ENCODE measurements at regions not wholly inside any gene's neighbourhood (a gene's known extent, or its start where the extent isn't known, plus 50 kb on each side); places are given as distances from the start of the nearest gene placed in this dataset.

DNA sequence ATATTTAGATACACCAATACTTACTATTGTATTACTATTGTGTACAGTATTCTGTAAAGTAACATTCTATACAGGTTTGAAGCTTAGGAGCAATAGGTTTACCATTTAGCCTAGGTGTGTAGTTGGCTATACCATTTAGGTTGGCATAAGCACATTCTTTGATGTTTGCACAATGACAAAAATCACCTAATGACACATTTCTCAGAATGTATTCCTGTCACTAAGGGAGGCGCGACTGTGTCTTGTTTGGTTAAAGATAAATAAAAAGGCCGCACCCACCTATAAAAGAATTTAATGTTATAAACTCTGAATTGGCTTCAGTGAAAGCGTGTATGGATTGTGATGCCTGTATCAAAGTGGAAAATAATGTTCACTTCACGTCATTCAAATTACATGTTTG is 1815.4 kb upstream of the CDH6 start:
- Histone ChIP-seq H3K4me1 (replicated peaks) (no peaks in the 10 kb centered on the region), H3K27ac (no peak overlapping the region), H3K9me3 (replicated peaks) (no peaks in the 10 kb centered on the region), H3K36me3 (no peaks in the 10 kb centered on the region), H3K27me3 (replicated peaks) (no peaks in the 10 kb centered on the region), H3K4me3 (no peak overlapping the region)
- no peak for DNase-seq (ENCODE audit: low read depth in 1 of 2, low spot score in 2 of 2)

DNA sequence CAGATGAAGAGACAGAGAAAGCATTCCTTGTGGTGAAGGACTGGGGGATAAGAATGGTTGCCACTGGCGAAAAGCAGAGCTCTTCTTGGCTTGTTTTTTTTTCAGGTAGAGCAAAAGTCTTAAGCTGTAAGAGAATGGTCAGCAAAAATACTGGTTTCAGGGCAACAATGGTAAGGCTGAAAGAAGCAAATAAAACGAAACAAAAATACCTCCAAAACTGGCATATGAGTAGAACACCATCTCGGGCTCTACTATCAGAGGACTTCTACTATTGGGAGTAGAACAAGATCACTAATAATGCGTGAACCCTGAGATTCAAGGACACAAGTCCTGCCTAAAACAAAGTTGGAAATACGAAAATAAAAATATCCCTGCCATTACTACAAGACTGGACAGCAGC is 1823.2 kb upstream of the CDH6 start:
- no peak for DNase-seq (ENCODE audit: low read depth in 1 of 2, low spot score in 2 of 2)
- Histone ChIP-seq H3K27ac (no peak overlapping the region), H3K27me3 (replicated peaks) (no peaks in the 10 kb centered on the region)

DNA sequence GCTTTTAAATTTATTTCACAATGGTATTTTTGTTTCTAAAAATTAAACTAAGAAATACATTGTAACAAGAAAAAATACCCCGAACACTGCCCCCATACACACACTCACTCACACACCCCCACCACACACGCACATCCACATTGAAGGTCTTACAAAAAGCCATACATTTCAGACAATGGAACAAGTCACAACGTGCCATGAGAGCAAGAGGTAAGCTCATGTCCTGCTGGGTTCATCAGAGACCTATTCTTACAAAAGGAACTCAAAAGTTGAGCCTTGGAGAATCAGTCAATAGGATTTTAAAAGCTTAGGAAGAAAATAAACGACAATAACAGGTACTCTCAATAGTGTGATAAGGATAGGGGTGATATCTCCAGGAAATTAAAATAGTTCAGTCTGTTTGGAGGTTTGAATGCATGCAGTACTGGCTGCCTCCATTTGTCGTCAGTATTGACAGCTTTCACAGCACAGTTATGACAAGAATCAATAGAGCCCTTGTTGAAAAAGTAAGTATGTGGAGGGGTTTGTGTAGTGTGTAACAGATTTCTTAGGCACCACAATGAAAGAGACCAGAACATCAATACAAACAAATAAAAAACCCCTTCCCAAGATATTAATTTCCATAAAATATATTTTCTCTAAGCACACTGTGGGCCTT is 1826.2 kb upstream of the CDH6 start:
- no peak for DNase-seq (ENCODE audit: low read depth in 1 of 2, low spot score in 2 of 2)
- Histone ChIP-seq H3K4me3 (no peak overlapping the region), H3K36me3 (no peaks in the 10 kb centered on the region)

More for the DNA sequence above, 1823.2 kb upstream of the CDH6 start:
- no peak overlapping the region for H3K4me3 ChIP-seq
- no peaks in the 10 kb centered on the region for H3K4me1 ChIP-seq (replicated peaks)
- no peaks in the 10 kb centered on the region for H3K36me3 ChIP-seq
- no peaks in the 10 kb centered on the region for H3K9me3 ChIP-seq (replicated peaks)

DNA sequence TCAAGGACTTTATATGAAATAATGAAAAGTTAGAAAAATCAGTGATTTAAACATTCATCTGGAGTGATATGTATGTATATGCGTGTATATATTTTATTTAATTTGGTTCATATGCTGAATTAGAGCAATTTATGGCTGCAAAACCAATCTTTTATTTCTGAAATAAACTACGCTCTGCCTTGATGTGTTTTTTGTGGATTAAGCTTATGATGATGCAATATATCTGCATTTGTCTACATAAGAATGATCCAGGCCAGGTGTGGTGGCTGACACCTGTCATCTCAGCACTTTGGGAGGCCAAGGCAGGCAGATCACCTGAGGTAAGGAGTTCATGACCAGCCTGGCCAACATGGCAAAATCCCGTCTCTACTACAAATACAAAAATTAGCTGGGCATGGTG is 1842.3 kb upstream of the CDH6 start:
- H3K36me3 ChIP-seq: no peaks in the 10 kb centered on the region
- no peak overlapping the region for H3K4me3 ChIP-seq
- H3K9me3 ChIP-seq (replicated peaks): no peaks in the 10 kb centered on the region
- H3K27ac ChIP-seq: no peak overlapping the region
- DNase-seq (ENCODE audit: low read depth in 1 of 2, low spot score in 2 of 2): no peak
- no peaks in the 10 kb centered on the region for H3K27me3 ChIP-seq (replicated peaks)
- no peaks in the 10 kb centered on the region for H3K4me1 ChIP-seq (replicated peaks)

More for the DNA sequence above, 1826.2 kb upstream of the CDH6 start:
- no peak overlapping the region for H3K27ac ChIP-seq
- no peaks in the 10 kb centered on the region for H3K4me1 ChIP-seq (replicated peaks)
- no peaks in the 10 kb centered on the region for H3K27me3 ChIP-seq (replicated peaks)
- H3K9me3 ChIP-seq (replicated peaks): no peaks in the 10 kb centered on the region

DNA sequence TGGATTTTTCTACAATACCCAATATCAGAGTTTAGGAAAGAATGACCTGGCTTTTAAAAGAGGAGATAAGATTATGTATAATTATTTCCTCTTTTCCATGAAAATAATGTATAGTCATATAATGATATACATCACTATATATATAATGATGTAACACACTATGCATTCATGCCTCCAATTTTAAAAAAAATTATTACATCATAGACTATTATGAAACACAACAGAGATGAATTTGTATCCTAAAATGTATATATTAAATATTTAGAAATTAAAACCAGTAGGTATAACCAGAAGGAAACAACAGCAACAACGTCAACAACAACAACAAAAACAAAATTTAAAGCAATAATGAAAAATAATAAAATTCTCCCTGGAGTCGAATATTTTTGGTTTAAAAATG is 1856.5 kb upstream of the CDH6 start:
- Histone ChIP-seq H3K4me1 (replicated peaks) (no peaks in the 10 kb centered on the region), H3K9me3 (replicated peaks) (no peaks in the 10 kb centered on the region), H3K36me3 (no peaks in the 10 kb centered on the region), H3K27me3 (replicated peaks) (no peaks in the 10 kb centered on the region), H3K4me3 (no peak overlapping the region), H3K27ac (no peak overlapping the region)
- DNase-seq (ENCODE audit: low read depth in 1 of 2, low spot score in 2 of 2): no peak

DNA sequence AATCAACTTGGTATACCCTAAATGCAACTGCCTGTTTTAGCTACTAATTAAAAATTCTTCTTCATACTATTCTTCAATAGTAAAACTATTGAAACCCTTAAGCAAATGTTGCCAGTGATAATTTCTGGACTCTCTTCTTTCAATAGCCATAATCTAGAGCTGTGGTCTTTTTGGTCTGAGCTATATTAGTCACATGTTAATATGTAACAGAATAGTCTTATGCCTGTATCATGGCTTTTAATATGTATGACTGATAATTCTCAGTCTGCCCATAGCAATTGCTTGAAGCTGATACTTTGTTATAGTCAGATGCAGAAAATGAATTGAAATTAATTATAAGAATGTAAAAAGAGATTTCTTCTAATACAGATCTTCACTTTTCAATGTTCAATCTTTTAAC is 1871.9 kb upstream of the CDH6 start:
- Histone ChIP-seq H3K27me3 (replicated peaks) (no peaks in the 10 kb centered on the region), H3K9me3 (replicated peaks) (no peaks in the 10 kb centered on the region), H3K27ac (no peak overlapping the region), H3K36me3 (no peaks in the 10 kb centered on the region), H3K4me1 (replicated peaks) (no peaks in the 10 kb centered on the region), H3K4me3 (no peak overlapping the region)
- no peak for DNase-seq (ENCODE audit: low read depth in 1 of 2, low spot score in 2 of 2)

DNA sequence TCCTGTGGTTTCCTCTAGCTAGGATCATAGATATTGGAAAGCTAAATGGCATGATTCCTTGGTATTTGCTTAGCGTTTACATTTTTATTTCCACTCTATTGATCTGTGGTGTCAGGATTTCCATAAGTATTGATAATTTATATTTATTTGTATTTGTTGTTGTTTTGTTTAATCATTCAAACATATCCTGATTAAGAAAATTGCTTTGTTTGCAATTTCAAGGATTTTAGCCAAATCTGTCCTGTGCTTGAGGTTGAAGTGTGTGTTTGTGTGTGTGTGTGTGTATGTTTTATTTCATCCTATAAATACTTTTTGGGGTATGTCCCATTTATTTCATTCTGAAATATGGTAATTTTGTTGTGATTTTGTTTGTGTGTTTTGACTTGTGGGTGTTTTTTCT is 1884.1 kb upstream of the CDH6 start:
- H3K36me3 ChIP-seq: no peaks in the 10 kb centered on the region
- no peaks in the 10 kb centered on the region for H3K9me3 ChIP-seq (replicated peaks)
- no peaks in the 10 kb centered on the region for H3K4me1 ChIP-seq (replicated peaks)
- H3K4me3 ChIP-seq: no peak overlapping the region
- no peak for DNase-seq (ENCODE audit: low read depth in 1 of 2, low spot score in 2 of 2)
- no peak overlapping the region for H3K27ac ChIP-seq
- no peaks in the 10 kb centered on the region for H3K27me3 ChIP-seq (replicated peaks)

DNA sequence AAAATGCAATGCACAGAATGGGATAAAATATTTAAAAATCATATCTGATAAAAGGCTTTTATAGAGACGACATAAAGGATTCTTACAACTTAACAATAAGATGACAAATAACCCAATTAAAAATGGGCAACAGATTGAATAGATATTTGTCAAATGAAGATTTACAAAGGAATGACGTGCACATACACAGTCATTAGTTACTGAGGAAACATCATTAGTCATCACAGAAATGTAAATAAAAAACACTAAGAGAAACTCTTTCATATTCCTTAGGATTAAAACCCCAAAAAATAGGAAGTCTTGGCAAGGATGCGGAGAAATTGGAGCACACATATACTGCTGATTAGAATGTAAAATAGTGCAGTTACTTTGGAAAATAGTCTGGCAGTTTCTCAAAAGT is 1886.0 kb upstream of the CDH6 start:
- Histone ChIP-seq H3K36me3 (no peaks in the 10 kb centered on the region), H3K9me3 (replicated peaks) (no peaks in the 10 kb centered on the region)

DNA sequence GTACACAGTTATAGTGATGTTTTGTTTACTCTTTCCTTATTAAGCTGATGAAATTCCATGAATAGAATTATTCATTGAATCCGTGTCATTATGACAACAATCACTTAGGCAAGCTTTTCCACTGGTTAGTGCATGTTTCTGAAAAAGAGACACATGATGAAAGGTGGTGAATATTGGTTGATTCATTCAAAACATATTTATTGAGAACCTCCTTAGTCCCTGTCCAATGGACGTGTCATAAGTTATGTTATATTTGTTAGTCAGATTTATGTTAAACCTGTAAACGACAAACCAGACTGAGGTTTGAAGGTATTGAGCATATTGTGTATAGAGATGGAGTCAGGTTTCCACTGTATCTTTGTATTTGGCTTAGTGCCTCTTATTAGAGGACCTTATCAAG is 1888.9 kb upstream of the CDH6 start:
- H3K4me1 ChIP-seq (replicated peaks): no peaks in the 10 kb centered on the region
- no peak for DNase-seq (ENCODE audit: low read depth in 1 of 2, low spot score in 2 of 2)
- H3K9me3 ChIP-seq (replicated peaks): no peaks in the 10 kb centered on the region

More for the DNA sequence above, 1886.0 kb upstream of the CDH6 start:
- Histone ChIP-seq H3K27ac (no peak overlapping the region), H3K4me1 (replicated peaks) (no peaks in the 10 kb centered on the region), H3K27me3 (replicated peaks) (no peaks in the 10 kb centered on the region), H3K4me3 (no peak overlapping the region)
- DNase-seq (ENCODE audit: low read depth in 1 of 2, low spot score in 2 of 2): no peak

DNA sequence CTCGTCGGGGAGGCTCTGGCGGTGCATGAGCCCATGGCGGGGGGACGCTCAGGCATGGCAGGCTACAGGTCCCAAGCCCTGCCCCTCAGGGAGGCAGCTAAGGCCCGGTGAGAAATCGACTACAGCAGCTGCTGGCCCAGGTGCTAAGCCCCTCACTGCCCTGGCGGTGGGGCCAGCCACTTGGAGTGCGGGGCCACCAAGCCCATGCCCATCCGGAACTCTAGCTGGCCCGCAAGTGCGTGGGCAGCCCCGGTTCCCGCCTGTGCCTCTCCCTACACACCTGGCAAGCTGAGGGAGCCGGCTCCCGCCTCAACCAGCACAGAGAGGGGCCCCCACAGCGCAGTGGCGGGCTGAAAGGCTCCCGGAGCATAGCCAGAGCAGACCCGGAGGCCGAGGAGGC is 1896.9 kb upstream of the CDH6 start:
- Histone ChIP-seq H3K4me1 (replicated peaks) (no peaks in the 10 kb centered on the region), H3K27me3 (replicated peaks) (no peaks in the 10 kb centered on the region), H3K27ac (no peak overlapping the region), H3K4me3 (no peak overlapping the region), H3K9me3 (replicated peaks) (no peaks in the 10 kb centered on the region), H3K36me3 (no peaks in the 10 kb centered on the region)
- no peak for DNase-seq (ENCODE audit: low read depth in 1 of 2, low spot score in 2 of 2)

More for the DNA sequence above, 1888.9 kb upstream of the CDH6 start:
- Histone ChIP-seq H3K27me3 (replicated peaks) (no peaks in the 10 kb centered on the region), H3K27ac (no peak overlapping the region), H3K4me3 (no peak overlapping the region), H3K36me3 (no peaks in the 10 kb centered on the region)

DNA sequence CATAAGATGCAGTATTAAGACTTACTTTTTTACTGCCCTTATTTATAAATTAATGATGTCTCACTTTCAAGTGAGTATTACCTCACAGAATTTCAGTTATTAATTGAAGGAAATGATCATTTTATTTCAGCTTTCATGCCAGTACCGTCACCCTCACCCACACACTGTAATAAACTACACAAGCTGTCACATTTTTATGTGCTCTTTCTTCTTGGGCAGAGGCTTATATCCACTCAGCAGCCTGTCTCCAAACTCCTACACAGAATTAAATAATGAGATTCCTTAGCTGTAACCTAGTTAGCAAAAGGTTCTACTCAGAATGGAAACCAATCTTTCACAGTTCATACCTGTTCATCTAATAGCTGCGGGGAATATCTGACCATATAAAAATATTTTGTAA is 1915.8 kb upstream of the CDH6 start:
- Histone ChIP-seq H3K36me3 (no peaks in the 10 kb centered on the region), H3K27ac (no peak overlapping the region), H3K4me1 (replicated peaks) (no peaks in the 10 kb centered on the region), H3K27me3 (replicated peaks) (no peaks in the 10 kb centered on the region), H3K4me3 (no peak overlapping the region), H3K9me3 (replicated peaks) (no peaks in the 10 kb centered on the region)
- DNase-seq (ENCODE audit: low read depth in 1 of 2, low spot score in 2 of 2): no peak

DNA sequence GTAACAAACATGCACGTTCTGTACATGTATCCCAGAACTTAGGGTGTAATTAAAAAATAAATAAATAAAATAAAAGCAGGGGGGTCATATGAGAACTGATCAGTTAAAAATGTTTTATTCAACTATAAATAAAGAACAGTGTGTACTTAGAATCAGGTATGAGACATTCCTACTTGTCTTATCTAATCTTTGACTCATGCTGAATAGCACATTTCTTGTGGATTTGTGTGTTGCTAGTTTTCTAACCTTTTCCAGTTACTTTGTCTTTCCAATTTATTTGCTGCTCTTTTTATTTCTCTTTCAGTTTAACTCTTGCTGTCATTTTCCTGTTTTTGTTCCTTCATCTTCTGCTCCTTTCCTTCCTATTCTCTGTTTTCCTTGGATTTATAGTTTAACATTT is 1917.1 kb upstream of the CDH6 start:
- no peak overlapping the region for H3K4me3 ChIP-seq
- H3K27me3 ChIP-seq (replicated peaks): no peaks in the 10 kb centered on the region
- H3K27ac ChIP-seq: no peak overlapping the region
- no peaks in the 10 kb centered on the region for H3K9me3 ChIP-seq (replicated peaks)
- no peaks in the 10 kb centered on the region for H3K4me1 ChIP-seq (replicated peaks)
- H3K36me3 ChIP-seq: no peaks in the 10 kb centered on the region
- no peak for DNase-seq (ENCODE audit: low read depth in 1 of 2, low spot score in 2 of 2)

DNA sequence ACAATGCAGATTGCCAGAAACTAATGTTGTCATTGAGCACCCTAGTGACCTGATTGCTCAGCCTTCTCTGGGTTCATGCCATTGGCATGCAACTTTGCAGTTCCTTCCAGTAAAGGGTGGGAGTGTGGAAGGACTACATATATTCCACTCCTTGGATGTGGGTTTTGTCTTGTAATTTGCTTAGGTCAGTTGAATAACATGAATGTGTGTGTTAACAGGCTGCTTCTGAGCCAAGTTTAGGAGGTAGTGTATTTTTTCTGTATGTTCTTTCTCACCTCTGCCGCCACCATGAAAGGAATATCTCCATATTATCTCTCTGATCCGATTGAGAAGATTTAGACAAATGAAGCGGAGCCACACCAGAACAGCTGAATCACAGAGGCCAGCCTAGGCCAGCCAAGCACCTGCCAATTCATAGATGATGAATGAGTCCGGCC is 1929.6 kb upstream of the CDH6 start:
- no peak overlapping the region for H3K27ac ChIP-seq
- H3K36me3 ChIP-seq: no peaks in the 10 kb centered on the region
- no peaks in the 10 kb centered on the region for H3K4me1 ChIP-seq (replicated peaks)
- H3K4me3 ChIP-seq: no peak overlapping the region
- H3K9me3 ChIP-seq (replicated peaks): no peaks in the 10 kb centered on the region
- no peak for DNase-seq (ENCODE audit: low read depth in 1 of 2, low spot score in 2 of 2)
- no peaks in the 10 kb centered on the region for H3K27me3 ChIP-seq (replicated peaks)

DNA sequence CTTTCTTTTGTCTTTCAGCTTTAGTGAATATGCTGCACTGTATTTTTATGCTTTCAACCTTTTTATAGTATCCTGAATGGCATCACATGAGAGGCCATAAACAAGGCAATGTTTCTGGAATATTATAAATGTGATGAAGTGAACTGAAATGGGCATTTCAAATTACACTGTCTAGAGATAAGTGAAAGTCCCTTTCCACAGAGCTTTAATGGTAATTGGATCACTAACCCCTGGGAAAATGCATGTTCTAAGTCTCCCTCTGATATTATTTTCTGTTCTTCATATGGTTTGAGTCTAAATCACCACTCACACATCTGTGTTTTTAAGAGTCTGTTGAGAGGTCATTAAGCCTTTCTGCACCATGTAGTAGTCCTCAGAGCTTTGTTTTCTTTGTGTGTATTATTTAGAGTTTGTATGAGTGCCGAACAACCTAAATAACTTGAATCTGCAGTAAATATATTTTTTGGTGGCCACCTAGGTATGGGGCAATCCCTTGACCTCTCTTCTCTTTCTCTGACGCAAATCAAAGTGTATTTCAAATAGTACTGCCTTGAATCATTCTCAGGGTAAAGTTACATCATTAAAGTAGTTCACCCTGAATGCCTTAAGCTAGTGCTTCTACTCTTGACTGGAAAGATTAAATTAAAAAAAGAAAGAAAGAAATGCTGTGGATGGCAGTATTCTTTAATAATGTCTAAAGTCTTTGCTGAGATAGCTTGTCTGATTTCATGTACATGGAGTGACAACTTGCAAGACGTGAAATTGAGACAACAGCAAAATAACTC is 1931.0 kb upstream of the CDH6 start:
- Histone ChIP-seq H3K27me3 (replicated peaks) (no peaks in the 10 kb centered on the region), H3K4me3 (no peak overlapping the region), H3K4me1 (replicated peaks) (no peaks in the 10 kb centered on the region), H3K9me3 (replicated peaks) (no peaks in the 10 kb centered on the region), H3K36me3 (no peaks in the 10 kb centered on the region), H3K27ac (no peak overlapping the region)
- no peak for DNase-seq (ENCODE audit: low read depth in 1 of 2, low spot score in 2 of 2)

All from SJSA1 (cell line).